HS-5 (cell line): ENCODE measurements at regions not wholly inside any gene's neighbourhood (a gene's known extent, or its start where the extent isn't known, plus 50 kb on each side); places are given as distances from the start of the nearest gene placed in this dataset.

Source experiments
- DNase-seq: peaks from one replicate; pipeline ENCODE4 v3.0.0-alpha.2; 2012; ENCODE audit warnings: low read depth

- no peak for DNase-seq
Observed at GRCh38 chr2:126392889-126393288, 263.1 kb upstream of the GYPC start.

GRCh38 chr2:126399001-126399400 is 257.0 kb upstream of the GYPC start:
- DNase-seq = no peak

- no peak for DNase-seq
Observed at GRCh38 chr2:126403039-126403628, 252.8 kb upstream of the GYPC start.

- DNase-seq = no peak
Observed at GRCh38 chr2:126406267-126406666, 249.7 kb upstream of the GYPC start.

- no peak for DNase-seq
Observed at GRCh38 chr2:126408671-126409070, 247.3 kb upstream of the GYPC start.

GRCh38 chr2:126409850-126410249 is 246.1 kb upstream of the GYPC start:
- no peak for DNase-seq

- DNase-seq = no peak
Observed at GRCh38 chr2:126413079-126413478, 242.9 kb upstream of the GYPC start.

- no peak for DNase-seq
Observed at GRCh38 chr2:126419403-126419802, 236.6 kb upstream of the GYPC start.

GRCh38 chr2:126425943-126426342 is 230.0 kb upstream of the GYPC start:
- no peak for DNase-seq

GRCh38 chr2:126429103-126429502 is 226.9 kb upstream of the GYPC start:
- no peak for DNase-seq

- no peak for DNase-seq
Observed at GRCh38 chr2:126431136-126431535, 224.8 kb upstream of the GYPC start.

- no peak for DNase-seq
Observed at GRCh38 chr2:126436411-126436810, 219.5 kb upstream of the GYPC start.

- no peak for DNase-seq
Observed at GRCh38 chr2:126437016-126437415, 218.9 kb upstream of the GYPC start.

GRCh38 chr2:126444512-126444911 is 211.4 kb upstream of the GYPC start:
- no peak for DNase-seq

- DNase-seq = no peak
Observed at GRCh38 chr2:126446106-126446695, 209.8 kb upstream of the GYPC start.

GRCh38 chr2:126448611-126449010 is 207.3 kb upstream of the GYPC start:
- DNase-seq = no peak

- DNase-seq = no peak
Observed at GRCh38 chr2:126449677-126450076, 206.3 kb upstream of the GYPC start.

- no peak for DNase-seq
Observed at GRCh38 chr2:126463892-126464674, 191.9 kb upstream of the GYPC start.

GRCh38 chr2:126467367-126468054 is 188.4 kb upstream of the GYPC start:
- DNase-seq = no peak

GRCh38 chr2:126475031-126475430 is 180.9 kb upstream of the GYPC start:
- no peak for DNase-seq

- DNase-seq = no peak
Observed at GRCh38 chr2:126476691-126477090, 179.3 kb upstream of the GYPC start.

GRCh38 chr2:126480033-126480432 is 175.9 kb upstream of the GYPC start:
- DNase-seq = no peak
